Suprapubic skin (tissue), 3 donors: ENCODE measurements at regions not wholly inside any gene's neighbourhood (a gene's known extent, or its start where the extent isn't known, plus 50 kb on each side); places are given as distances from the start of the nearest gene placed in this dataset.

Experiments
- POLR2A ChIP-seq, 2 donors: fragments of 450-650 bp; IDR thresholded peaks; one replicate each; pipeline ENCODE4 v1.6.1; 2017; ENCODE audit warnings: antibody characterized with exemption in 2 of 2, mild to moderate bottlenecking in 2 of 2, moderate library complexity in 2 of 2
- TF ChIP-seq, protein P1 (sequence below), 2 donors: fragments of 200-600 bp in 1 of 2; fragments of 450-650 bp in 1 of 2; sonication (generic) in 1 of 2; IDR thresholded peaks; one replicate each; pipeline ENCODE4 v1.5.1; 2016 to 2019; ENCODE audit warnings: antibody characterized with exemption in 2 of 2, mild to moderate bottlenecking in 1 of 2, moderate library complexity in 1 of 2

GRCh38 chr6:3610206-3610605, 141.3 kb downstream of the PXDC1 start:
- TF ChIP-seq, protein P1, sequence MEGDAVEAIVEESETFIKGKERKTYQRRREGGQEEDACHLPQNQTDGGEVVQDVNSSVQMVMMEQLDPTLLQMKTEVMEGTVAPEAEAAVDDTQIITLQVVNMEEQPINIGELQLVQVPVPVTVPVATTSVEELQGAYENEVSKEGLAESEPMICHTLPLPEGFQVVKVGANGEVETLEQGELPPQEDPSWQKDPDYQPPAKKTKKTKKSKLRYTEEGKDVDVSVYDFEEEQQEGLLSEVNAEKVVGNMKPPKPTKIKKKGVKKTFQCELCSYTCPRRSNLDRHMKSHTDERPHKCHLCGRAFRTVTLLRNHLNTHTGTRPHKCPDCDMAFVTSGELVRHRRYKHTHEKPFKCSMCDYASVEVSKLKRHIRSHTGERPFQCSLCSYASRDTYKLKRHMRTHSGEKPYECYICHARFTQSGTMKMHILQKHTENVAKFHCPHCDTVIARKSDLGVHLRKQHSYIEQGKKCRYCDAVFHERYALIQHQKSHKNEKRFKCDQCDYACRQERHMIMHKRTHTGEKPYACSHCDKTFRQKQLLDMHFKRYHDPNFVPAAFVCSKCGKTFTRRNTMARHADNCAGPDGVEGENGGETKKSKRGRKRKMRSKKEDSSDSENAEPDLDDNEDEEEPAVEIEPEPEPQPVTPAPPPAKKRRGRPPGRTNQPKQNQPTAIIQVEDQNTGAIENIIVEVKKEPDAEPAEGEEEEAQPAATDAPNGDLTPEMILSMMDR (IDR thresholded peaks at IDR 0.05): no peak
- TF ChIP-seq POLR2A (IDR thresholded peaks at IDR 0.05): no peak
